NCI-H526 treated with DMSO at 0.1 percent for 48 hours (cell line): ENCODE measurements at regions not wholly inside any gene's neighbourhood (a gene's known extent, or its start where the extent isn't known, plus 50 kb on each side); places are given as distances from the start of the nearest gene placed in this dataset.

ENCODE experiments used
- DNase-seq: peaks from one replicate; lab custom pipeline; 2025; lab: John Stamatoyannopoulos, UW

GRCh38 chr4:111595456-111595855 is 549.8 kb upstream of the FAM241A start:
- DNase-seq: no peak

- DNase-seq: no peak
Measured at GRCh38 chr4:111596491-111596890, 548.8 kb upstream of the FAM241A start.

GRCh38 chr4:111601671-111602070 is 543.6 kb upstream of the FAM241A start:
- DNase-seq: no peak

GRCh38 chr4:111602848-111603247 is 542.4 kb upstream of the FAM241A start:
- DNase-seq: no peak

DNA sequence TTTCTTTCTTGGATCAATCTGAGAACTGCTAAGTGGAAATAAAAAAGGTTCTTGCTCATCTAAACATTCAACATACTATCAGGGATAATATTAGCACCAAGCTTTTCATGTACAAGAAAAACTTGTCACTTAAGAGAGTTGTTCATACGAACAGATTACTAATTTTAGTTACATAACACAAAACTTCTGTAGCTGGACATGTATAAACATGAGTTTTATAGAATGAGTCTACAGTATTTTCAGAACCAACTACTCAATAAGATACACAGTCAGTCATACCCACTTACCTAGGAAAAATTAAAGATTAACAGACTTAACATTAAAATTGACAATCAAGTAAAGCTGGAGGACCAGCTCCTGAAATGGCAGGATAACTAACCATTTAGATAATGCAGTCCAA is 540.1 kb upstream of the FAM241A start:
- no peak for DNase-seq

DNA sequence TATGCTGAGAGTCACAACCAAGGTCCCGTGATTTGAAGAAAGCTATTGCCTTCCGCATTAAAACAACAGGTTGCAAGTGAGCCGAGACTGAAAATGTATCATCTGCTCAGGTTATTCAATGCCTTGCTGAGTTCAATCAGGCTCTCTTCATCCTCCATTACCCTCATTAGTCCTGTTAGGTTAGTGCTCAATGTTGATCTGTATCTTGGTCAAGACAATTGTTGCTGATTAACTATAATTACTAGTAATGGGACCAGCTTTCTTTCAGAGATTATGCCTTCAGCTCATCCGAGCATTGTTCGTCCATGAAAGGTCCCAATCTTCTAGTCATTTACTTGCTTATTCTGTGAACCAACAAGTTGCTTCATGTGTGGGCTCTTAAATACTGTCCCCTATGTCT is 534.6 kb upstream of the FAM241A start:
- DNase-seq: no peak

- DNase-seq: no peak
Measured at GRCh38 chr4:111618908-111619307, 526.3 kb upstream of the FAM241A start.

- no peak for DNase-seq
Measured at GRCh38 chr4:111628437-111628836, 516.8 kb upstream of the FAM241A start.

DNA sequence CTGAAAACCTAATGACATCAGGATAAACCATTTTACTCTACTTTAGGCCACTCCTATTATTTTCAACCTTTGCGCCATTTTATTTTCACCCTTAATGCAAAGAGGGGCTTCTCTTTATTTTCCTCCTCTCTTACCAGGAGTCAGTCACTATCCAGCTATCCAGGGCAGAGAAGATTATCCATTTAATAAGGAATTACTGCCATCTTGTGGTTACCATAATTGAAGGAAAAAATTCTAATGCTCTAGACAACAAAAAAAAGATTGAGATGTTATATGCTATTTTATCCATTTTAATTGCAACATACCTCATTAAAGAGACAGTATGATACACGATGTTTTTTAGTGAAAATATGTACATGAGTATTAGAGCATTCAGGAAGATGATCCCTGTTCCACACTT is 514.5 kb upstream of the FAM241A start:
- peak; percentile 49 for DNase-seq

- DNase-seq: peak; percentile 41
Measured at GRCh38 chr4:111631215-111631999, 513.8 kb upstream of the FAM241A start.

- no peak for DNase-seq
Measured at GRCh38 chr4:111632641-111633151, 512.6 kb upstream of the FAM241A start.

- DNase-seq: no peak
Measured at GRCh38 chr4:111633663-111634266, 511.5 kb upstream of the FAM241A start.

DNA sequence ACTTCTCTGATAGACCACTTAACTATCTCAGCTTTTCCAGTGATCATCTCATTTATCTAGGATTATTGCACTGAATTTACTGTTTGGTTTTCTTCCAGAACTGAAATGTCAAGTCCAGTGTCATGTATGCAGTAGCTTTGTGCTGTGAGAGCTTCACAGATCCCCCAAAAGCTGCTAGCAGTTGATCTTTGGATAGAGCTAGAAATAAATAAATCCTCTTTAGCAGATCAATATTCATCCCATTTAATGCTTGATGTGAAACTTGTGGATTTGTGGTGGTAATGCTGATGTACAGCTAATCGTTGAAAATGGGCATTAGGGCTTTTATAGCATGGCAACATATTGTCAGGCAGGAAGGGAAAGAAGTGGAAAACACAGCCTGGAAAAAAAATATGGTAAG is 509.6 kb upstream of the FAM241A start:
- no peak for DNase-seq

DNA sequence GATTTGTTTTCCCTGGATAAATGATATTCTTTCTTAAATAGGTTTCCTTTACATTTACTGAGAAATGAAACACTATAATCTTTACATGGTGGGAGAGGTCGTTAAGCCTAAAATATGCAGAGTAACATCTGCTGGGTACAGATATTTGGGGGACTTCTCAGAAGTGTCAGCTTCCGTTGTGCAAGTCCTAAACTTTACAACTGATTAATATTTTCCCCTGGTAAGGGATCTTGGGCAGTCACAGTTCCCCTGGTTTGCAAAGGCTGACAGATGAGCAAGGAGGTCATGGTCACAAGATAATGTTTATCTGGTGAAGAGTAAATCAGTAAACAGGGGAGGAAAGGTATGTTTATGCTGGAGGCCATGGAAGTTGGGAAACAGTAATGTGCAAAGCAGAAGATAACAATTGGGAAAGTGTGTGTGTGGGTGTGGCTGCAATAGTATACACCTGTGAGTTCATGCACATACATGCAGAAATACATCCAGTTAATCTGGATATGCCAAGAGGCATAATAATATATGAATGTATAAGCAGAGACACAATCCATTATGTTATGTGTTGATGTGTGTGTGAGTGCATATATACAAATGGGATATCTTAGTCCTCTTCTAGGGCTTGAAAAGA is 508.2 kb upstream of the FAM241A start:
- DNase-seq: no peak

DNA sequence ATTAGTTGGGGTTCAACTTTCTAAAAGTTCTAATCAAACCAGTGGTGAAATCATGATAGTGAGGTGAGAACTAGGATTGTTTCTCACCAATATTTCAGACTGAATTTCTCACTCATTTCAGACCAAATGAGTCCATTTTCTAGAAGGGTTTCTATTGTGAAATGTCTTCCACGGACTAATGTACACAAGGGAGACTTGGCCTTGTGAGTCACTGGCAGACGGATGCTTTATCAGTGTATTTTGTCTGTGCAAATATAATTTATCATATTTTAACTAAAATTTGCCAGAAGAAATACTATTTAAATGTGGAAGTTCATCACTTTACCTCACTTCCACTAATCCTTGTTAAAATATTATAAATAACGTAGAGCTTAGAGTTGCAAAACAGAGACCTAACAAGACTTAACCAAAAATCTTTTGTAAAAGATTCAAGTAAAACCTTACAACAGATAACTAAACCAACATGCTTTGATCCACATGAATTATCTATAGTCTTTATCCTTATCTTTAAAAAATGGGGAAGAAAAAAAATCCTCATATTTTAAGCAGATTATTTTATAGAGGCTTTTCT is 506.0 kb upstream of the FAM241A start:
- no peak for DNase-seq

GRCh38 chr4:111639876-111640275 is 505.4 kb upstream of the FAM241A start:
- no peak for DNase-seq

GRCh38 chr4:111641813-111642579 is 503.3 kb upstream of the FAM241A start:
- peak; percentile 76 for DNase-seq

- DNase-seq: no peak
Measured at GRCh38 chr4:111648056-111648455, 497.2 kb upstream of the FAM241A start.

GRCh38 chr4:111649308-111649707 is 495.9 kb upstream of the FAM241A start:
- DNase-seq: no peak

- no peak for DNase-seq
Measured at GRCh38 chr4:111650146-111650545, 495.1 kb upstream of the FAM241A start.

DNA sequence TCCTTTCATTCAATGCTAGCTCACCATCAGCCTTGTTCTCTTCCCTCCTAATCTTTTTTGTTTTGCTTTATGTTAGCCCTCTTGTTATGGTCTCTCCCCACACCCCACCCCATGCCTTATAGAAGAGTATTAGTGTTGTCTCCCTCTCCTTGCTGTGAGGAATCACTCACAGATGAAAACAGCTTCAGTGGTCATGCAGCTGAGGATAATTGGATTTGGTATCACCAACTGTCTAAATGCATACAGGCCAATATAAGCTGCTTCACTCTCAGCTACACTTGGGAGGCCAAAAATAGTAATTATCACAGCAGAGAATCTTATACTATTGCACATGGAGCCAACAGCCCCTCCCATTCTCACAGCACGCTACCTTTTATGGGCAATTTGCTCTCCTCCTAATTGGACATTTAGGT is 494.6 kb upstream of the FAM241A start:
- no peak for DNase-seq

GRCh38 chr4:111652236-111652635 is 493.0 kb upstream of the FAM241A start:
- no peak for DNase-seq
